Parathyroid adenoma (tissue), 2 donors: ENCODE measurements at regions not wholly inside any gene's neighbourhood (a gene's known extent, or its start where the extent isn't known, plus 50 kb on each side); places are given as distances from the start of the nearest gene placed in this dataset.

ENCODE experiments used
- H2AFZ ChIP-seq: fragments of 300-600 bp; sonication (generic); one replicate; pipeline ENCODE4 v1.7.0; 2017; ENCODE audit warnings: antibody characterized with exemption, mild to moderate bottlenecking
- H3K27ac ChIP-seq: fragments of 300-600 bp; sonication (generic); one replicate; pipeline ENCODE4 v1.7.0; 2017
- H3K27me3 ChIP-seq: fragments of 300-600 bp; sonication (generic); one replicate; pipeline ENCODE4 v1.7.0; 2017; ENCODE audit warnings: low read length; ENCODE audit not compliant: control insufficient read depth, insufficient read depth
- H3K36me3 ChIP-seq: fragments of 300-600 bp; sonication (generic); one replicate; pipeline ENCODE4 v1.7.0; 2017; ENCODE audit warnings: low read length; ENCODE audit not compliant: control insufficient read depth, insufficient read depth
- H3K4me1 ChIP-seq: fragments of 300-600 bp; sonication (generic); one replicate; pipeline ENCODE4 v1.7.0; 2017; ENCODE audit warnings: control low read depth
- H3K4me2 ChIP-seq: fragments of 300-600 bp; sonication (generic); one replicate; pipeline ENCODE4 v1.7.0; 2017; ENCODE audit warnings: low read length
- H3K4me3 ChIP-seq: fragments of 300-600 bp; sonication (generic); one replicate; pipeline ENCODE4 v1.7.0; 2017; ENCODE audit warnings: low read depth, low read length
- H3K79me2 ChIP-seq: fragments of 300-600 bp; sonication (generic); one replicate; pipeline ENCODE4 v1.7.0; 2017; ENCODE audit warnings: control low read depth
- H3K9ac ChIP-seq: fragments of 300-600 bp; sonication (generic); one replicate; pipeline ENCODE4 v1.7.0; 2017; ENCODE audit warnings: mild to moderate bottlenecking
- H3K9me3 ChIP-seq: fragments of 300-600 bp; sonication (generic); one replicate; pipeline ENCODE4 v1.7.0; 2017; ENCODE audit warnings: low read length; ENCODE audit not compliant: control insufficient read depth
- TF ChIP-seq, protein P1 (sequence below): fragments of 300-600 bp; sonication (generic); IDR thresholded peaks from one replicate; pipeline ENCODE4 v1.7.0; 2017; ENCODE audit warnings: antibody characterized with exemption, mild to moderate bottlenecking
- donor health status: primary hyperparathyroidism.

DNA sequence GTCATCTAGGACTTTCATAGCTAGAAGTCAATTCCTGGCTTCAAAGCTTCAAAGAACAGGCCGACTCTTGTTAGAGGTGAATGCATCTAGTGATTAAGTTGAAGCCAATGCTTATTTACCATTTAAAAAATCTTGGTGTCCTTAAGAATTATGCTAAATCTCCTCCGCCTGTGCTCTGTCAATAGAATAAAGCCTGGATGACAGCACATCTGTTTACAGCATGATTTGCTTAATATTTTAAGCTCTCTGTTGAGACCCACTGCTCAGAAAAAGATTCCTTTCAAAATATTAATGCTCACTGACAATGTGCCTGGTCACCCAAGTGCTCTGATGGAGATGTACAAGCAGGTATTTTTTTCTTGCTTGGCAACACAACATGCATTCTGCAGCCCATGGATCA is 649.1 kb upstream of the USP24 start:
- H3K79me2 ChIP-seq, result no peaks in the 10 kb centered on the region
- H2AFZ ChIP-seq, result no peak overlapping the region
- no peaks in the 10 kb centered on the region for H3K36me3 ChIP-seq
- H3K4me1 ChIP-seq, result peaks cover 4% of the 10 kb centered on the region
- TF ChIP-seq, protein P1, sequence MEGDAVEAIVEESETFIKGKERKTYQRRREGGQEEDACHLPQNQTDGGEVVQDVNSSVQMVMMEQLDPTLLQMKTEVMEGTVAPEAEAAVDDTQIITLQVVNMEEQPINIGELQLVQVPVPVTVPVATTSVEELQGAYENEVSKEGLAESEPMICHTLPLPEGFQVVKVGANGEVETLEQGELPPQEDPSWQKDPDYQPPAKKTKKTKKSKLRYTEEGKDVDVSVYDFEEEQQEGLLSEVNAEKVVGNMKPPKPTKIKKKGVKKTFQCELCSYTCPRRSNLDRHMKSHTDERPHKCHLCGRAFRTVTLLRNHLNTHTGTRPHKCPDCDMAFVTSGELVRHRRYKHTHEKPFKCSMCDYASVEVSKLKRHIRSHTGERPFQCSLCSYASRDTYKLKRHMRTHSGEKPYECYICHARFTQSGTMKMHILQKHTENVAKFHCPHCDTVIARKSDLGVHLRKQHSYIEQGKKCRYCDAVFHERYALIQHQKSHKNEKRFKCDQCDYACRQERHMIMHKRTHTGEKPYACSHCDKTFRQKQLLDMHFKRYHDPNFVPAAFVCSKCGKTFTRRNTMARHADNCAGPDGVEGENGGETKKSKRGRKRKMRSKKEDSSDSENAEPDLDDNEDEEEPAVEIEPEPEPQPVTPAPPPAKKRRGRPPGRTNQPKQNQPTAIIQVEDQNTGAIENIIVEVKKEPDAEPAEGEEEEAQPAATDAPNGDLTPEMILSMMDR, result no peak
- H3K9ac ChIP-seq, result no peak overlapping the region
- no peak overlapping the region for H3K4me2 ChIP-seq
- H3K27ac ChIP-seq, result no peak overlapping the region
- H3K4me3 ChIP-seq, result no peak overlapping the region
- no peaks in the 10 kb centered on the region for H3K27me3 ChIP-seq
- H3K9me3 ChIP-seq, result no peaks in the 10 kb centered on the region

DNA sequence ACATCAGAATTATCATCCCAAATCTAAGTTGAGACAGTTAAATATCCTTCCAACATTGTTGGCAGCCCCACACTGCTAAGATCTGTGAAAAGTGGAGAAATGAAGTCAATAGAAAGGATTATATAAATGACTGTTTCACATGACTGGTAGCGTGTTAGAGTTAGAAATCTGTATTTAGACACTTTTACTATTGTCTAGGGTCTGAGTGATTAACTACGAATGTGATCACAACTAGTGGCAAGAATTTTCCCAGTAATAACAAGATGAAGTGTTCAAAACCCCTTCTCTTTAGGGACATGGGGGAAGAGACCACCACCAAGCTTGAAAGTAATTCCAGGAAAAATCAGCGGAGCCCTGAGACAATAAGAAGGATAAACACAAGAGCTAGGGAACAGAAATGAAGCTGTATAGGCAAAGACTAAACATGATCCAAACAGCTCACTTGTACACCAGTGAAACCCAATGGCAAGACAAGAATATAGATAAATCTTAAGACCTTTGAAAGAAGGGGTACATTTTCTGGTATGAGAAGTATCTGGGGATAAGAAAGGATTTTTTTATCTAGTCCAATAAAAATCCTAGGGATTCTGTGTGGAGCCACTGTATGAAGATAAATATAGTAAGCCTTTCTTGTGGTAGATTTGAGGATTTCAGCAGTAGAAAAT is 646.6 kb upstream of the USP24 start:
- H3K27me3 ChIP-seq, result no peaks in the 10 kb centered on the region
- H3K4me1 ChIP-seq, result no peaks in the 10 kb centered on the region
- H2AFZ ChIP-seq, result no peak overlapping the region
- no peak overlapping the region for H3K4me2 ChIP-seq
- H3K9me3 ChIP-seq, result no peaks in the 10 kb centered on the region
- no peaks in the 10 kb centered on the region for H3K36me3 ChIP-seq
- no peak overlapping the region for H3K9ac ChIP-seq
- TF ChIP-seq, protein P1, result no peak
- H3K4me3 ChIP-seq, result no peak overlapping the region
- H3K27ac ChIP-seq, result no peak overlapping the region
- H3K79me2 ChIP-seq, result no peaks in the 10 kb centered on the region

DNA sequence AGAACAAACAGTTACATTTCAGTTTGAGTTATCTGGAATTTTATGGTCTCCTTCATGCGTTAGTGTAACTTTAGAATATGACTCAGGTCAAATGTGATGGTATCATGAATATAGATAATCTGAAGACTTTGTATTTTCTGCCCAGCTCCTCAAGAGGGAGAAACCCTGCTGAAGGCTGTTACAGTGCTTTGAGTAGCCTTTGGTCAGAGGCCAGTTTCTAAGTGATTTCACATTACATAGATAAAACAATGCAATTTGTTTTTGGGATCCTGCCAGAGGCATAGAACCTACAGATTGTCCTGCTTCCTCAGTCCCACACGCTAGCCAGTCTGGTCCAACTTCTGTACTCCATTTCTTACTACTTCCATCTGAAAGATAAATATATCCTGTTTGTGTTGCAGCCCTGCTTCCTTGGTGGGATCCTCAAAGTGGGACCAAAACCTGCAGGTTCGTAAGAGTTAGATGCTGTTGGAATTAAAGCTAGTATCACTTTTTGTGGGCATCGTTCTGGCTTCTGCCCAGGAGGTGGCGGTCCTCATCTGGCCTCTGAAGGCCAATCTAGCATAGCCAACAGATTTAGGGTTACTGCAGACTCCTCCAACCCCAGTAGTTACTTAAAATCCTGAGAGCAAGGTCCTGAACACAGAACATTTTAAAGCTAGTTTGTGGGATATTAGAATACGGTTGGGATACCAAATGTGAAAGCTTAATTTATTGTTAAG is 645.8 kb upstream of the USP24 start:
- no peak overlapping the region for H3K4me3 ChIP-seq
- no peaks in the 10 kb centered on the region for H3K4me1 ChIP-seq
- H3K9ac ChIP-seq, result no peak overlapping the region
- no peak overlapping the region for H3K27ac ChIP-seq
- no peak overlapping the region for H2AFZ ChIP-seq
- no peaks in the 10 kb centered on the region for H3K36me3 ChIP-seq
- no peaks in the 10 kb centered on the region for H3K27me3 ChIP-seq
- no peaks in the 10 kb centered on the region for H3K79me2 ChIP-seq
- H3K4me2 ChIP-seq, result no peak overlapping the region
- no peaks in the 10 kb centered on the region for H3K9me3 ChIP-seq
- TF ChIP-seq, protein P1, result no peak

DNA sequence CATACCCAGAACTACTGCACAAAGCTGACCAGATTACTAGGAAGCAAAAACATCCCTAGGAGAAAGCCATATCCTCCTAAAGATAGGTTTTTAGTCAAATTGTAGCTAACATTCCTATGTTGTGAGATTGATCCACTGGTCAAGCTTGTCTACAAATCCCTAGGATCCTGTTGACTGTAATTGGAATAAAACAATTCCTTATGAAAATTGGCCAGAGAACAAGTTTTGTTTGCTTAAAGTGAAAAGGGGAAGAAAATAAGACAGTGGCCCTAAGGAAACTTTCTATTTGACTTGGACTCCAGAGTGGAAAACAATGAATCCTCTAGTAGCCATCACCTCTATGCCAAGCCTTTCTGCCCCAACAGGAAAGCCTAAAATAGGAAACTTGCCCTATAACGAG is 645.2 kb upstream of the USP24 start:
- Histone ChIP-seq H3K79me2 (no peaks in the 10 kb centered on the region), H3K9me3 (no peaks in the 10 kb centered on the region), H3K27ac (no peak overlapping the region), H3K36me3 (no peaks in the 10 kb centered on the region), H3K9ac (no peak overlapping the region), H3K27me3 (no peaks in the 10 kb centered on the region), H2AFZ (no peak overlapping the region), H3K4me2 (no peak overlapping the region), H3K4me3 (no peak overlapping the region), H3K4me1 (no peaks in the 10 kb centered on the region)
- TF ChIP-seq, protein P1, result no peak

DNA sequence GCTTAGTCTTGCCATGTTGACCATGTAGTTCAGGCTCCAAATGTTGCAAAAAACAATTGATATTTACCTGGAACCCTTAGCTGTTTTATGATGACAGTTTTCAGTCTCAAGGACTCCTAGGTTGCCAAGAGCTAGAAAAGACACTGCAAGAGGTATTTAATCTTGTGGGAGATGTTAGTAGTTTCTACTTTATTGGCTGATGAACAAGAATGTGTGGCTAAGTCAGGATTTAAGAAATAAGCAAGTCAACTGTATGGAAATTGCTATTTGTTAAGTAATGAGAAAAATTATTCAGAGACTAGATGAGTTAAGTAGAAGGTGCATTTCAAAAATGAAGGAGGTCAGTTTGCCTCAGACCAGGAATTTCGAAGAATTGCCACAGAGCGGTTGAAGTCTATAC is 639.7 kb upstream of the USP24 start:
- Histone ChIP-seq H3K4me1 (no peaks in the 10 kb centered on the region), H3K9me3 (no peaks in the 10 kb centered on the region), H3K79me2 (no peaks in the 10 kb centered on the region), H3K9ac (no peak overlapping the region), H3K4me3 (no peak overlapping the region), H3K27me3 (no peaks in the 10 kb centered on the region), H3K4me2 (no peak overlapping the region), H2AFZ (no peak overlapping the region), H3K27ac (no peak overlapping the region), H3K36me3 (no peaks in the 10 kb centered on the region)
- TF ChIP-seq, protein P1, result no peak
